Prostate gland (tissue), 2 donors: ENCODE measurements at regions not wholly inside any gene's neighbourhood (a gene's known extent, or its start where the extent isn't known, plus 50 kb on each side); places are given as distances from the start of the nearest gene placed in this dataset.

Source experiments
- DNase-seq: peaks from one replicate; pipeline ENCODE4 v3.0.0-alpha.2; 2019; ENCODE audit warnings: low spot score
- H3K27ac ChIP-seq, 2 donors: fragments of 200-600 bp; sonication (generic); 2 replicates each; pipeline ENCODE4 v1.5.1; 2017 to 2019
- H3K27me3 ChIP-seq: fragments of 200-600 bp; sonication (generic); replicated peaks from 2 replicates; pipeline ENCODE4 v1.5.1; 2019; ENCODE audit not compliant: insufficient read depth
- H3K36me3 ChIP-seq, 2 donors: fragments of 200-600 bp; sonication (generic); 1 replicate in 1 of 2; 2 replicates in 1 of 2; pipeline versions ENCODE4 v1.5.1 to v1.8.1; 2017 to 2019
- H3K4me1 ChIP-seq: fragments of 200-600 bp; sonication (generic); replicated peaks from 2 replicates; pipeline ENCODE4 v1.5.1; 2019
- H3K4me3 ChIP-seq, 2 donors: fragments of 200-600 bp; sonication (generic); 2 replicates each; pipeline ENCODE4 v1.5.1; 2017 to 2019
- H3K9me3 ChIP-seq: fragments of 200-600 bp; sonication (generic); 2 replicates; pipeline ENCODE4 v1.5.1; 2017
- POLR2A ChIP-seq: fragments of 450-650 bp; IDR thresholded peaks from one replicate; pipeline ENCODE4 v1.6.1; 2016; ENCODE audit warnings: antibody characterized with exemption, mild to moderate bottlenecking
- POLR2AphosphoS5 ChIP-seq: sonication (generic); formaldehyde crosslinking; IDR thresholded peaks from one replicate; pipeline ENCODE4 v1.6.1; 2017; ENCODE audit warnings: antibody characterized with exemption
- WGBS: methylation state at CpG from one replicate; pipeline ENCODE4 v1.1.5; 2018; 5-methylcytosine and 5-hydroxymethylcytosine counted together
- intact Hi-C: fragments of 100-400 bp; cut with DNase I; formaldehyde crosslinking; loops from one replicate; pipeline ENCODE4 v1.14.2; 2022
- TF ChIP-seq, protein P1 (sequence below), 4 experiments: fragments of 200-600 bp in 2 of 4; fragments of 450-650 bp in 2 of 4; sonication (generic) in 2 of 4; IDR thresholded peaks; 1 replicate in 3 of 4; 2 replicates in 1 of 4; pipeline ENCODE4 v1.5.1; 2016 to 2019; ENCODE audit warnings: antibody characterized with exemption in 4 of 4, mild to moderate bottlenecking in 2 of 4, moderate library complexity in 2 of 4

DNA sequence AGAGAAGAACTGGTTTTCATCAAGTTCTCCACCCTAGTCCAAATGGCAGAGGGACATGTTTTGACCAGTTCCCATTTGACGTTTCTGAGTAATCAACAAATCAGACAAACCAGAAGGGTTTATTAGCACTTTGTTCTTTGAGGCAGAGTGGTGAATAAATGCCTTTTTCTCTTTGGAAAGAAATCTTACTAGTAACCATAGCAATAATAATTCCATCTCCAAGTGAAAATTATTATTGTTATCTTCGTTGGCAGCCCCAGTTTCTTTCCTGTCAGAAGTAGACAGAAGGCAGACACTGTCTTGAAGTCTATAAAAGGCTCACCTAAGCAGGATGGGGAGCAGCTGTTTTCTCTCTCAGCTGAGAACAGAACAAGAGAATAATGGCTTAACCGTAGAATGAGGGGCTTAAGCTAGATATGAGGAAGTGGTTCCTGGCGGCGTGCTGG lies 391.6 kb downstream of the PBX1 start:
- Histone ChIP-seq H3K4me1 (no peaks in the 10 kb centered on the region), H3K27me3 (no peaks in the 10 kb centered on the region), H3K9me3 (no peaks in the 10 kb centered on the region), H3K27ac (no peak overlapping the region), H3K36me3 (no peaks in the 10 kb centered on the region), H3K4me3 (no peak overlapping the region)
- WGBS = 16% methylated on average over 5 of the region's 5 CpGs
- intact Hi-C loops = loop anchor here (5.0 to 10.0 kb wide), 2 partner anchors 96 to 112 kb away; no protein-coding TSS in a partner anchor
- DNase-seq = no peak
- TF ChIP-seq POLR2AphosphoS5 (no peak), POLR2A (no peak)
- TF ChIP-seq, protein P1, sequence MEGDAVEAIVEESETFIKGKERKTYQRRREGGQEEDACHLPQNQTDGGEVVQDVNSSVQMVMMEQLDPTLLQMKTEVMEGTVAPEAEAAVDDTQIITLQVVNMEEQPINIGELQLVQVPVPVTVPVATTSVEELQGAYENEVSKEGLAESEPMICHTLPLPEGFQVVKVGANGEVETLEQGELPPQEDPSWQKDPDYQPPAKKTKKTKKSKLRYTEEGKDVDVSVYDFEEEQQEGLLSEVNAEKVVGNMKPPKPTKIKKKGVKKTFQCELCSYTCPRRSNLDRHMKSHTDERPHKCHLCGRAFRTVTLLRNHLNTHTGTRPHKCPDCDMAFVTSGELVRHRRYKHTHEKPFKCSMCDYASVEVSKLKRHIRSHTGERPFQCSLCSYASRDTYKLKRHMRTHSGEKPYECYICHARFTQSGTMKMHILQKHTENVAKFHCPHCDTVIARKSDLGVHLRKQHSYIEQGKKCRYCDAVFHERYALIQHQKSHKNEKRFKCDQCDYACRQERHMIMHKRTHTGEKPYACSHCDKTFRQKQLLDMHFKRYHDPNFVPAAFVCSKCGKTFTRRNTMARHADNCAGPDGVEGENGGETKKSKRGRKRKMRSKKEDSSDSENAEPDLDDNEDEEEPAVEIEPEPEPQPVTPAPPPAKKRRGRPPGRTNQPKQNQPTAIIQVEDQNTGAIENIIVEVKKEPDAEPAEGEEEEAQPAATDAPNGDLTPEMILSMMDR (IDR thresholded peaks at IDR 0.05) = no peak

DNA sequence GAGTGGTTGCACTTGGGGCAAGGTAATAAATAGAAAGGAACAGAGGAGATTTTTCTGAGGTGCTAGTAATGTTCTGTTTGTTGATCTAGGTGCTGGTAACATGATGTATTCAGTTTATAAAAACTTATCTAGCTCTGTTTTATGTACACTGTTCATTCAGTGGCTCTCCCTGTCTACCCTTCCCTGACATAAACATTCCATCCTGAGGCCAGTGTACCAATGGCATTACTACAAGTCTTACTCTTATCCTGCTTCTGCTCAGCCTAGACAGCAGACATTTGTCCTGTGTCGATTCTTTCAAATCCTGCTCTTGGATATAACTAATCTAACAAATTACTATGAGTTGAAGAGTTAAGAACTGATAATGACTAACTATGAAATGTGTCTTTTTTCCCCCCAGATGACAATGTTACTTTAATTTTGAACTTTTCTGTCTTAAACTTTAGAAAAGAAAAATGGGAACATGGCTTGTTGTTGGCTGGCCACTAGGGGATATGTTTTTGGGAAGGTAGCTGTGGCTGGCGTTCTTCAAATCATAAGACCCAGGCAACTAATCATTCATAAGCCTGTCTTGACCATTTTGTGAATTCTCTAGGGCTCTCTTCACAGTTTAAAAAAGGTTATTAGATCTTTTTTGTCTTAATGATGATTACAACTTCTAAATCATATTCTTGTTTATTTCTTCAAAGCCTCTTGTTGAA lies 390.9 kb downstream of the PBX1 start:
- Histone ChIP-seq H3K27ac (no peak overlapping the region), H3K4me3 (no peak overlapping the region), H3K27me3 (no peaks in the 10 kb centered on the region), H3K4me1 (no peaks in the 10 kb centered on the region), H3K9me3 (no peaks in the 10 kb centered on the region), H3K36me3 (no peaks in the 10 kb centered on the region)
- no peak for DNase-seq
- 55% methylated on average over 2 of the region's 2 CpGs for WGBS
- TF ChIP-seq POLR2A = no peak
- TF ChIP-seq, protein P1 (IDR thresholded peaks at IDR 0.05) = peak in 1 of 4 experiments; percentile 14
- intact Hi-C loops = loop anchor here (5.0 to 10.0 kb wide), 2 partner anchors 95 to 112 kb away; no protein-coding TSS in a partner anchor

DNA sequence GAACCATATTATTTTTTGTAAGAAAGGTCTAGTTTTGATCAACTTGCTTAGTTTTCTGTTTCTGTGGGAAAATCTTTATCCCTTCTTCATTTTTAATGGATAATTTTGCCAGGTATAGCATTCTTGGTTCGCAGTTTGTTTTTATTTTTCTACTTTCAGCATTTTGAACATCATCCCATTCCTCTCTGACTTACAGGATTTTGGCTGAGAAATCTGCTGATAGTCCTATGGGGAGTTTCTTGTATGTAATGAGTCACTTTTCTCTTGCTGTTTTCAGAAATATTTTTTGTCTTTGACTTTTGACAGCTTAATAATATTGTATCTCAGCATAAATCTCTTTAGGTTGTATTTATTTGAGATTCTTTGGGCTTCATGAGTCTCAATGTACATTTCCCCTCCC lies 389.1 kb downstream of the PBX1 start:
- Histone ChIP-seq H3K4me3 (no peak overlapping the region), H3K27ac (no peak overlapping the region), H3K9me3 (no peaks in the 10 kb centered on the region), H3K36me3 (no peaks in the 10 kb centered on the region), H3K27me3 (no peaks in the 10 kb centered on the region), H3K4me1 (no peaks in the 10 kb centered on the region)
- no peak for TF ChIP-seq POLR2AphosphoS5
- TF ChIP-seq, protein P1 (IDR thresholded peaks at IDR 0.05) = no peak
- no peak for TF ChIP-seq POLR2A
- WGBS = 30% methylated on average over 1 of the region's 1 CpG
- intact Hi-C loops = no loop called here
- DNase-seq = no peak

DNA sequence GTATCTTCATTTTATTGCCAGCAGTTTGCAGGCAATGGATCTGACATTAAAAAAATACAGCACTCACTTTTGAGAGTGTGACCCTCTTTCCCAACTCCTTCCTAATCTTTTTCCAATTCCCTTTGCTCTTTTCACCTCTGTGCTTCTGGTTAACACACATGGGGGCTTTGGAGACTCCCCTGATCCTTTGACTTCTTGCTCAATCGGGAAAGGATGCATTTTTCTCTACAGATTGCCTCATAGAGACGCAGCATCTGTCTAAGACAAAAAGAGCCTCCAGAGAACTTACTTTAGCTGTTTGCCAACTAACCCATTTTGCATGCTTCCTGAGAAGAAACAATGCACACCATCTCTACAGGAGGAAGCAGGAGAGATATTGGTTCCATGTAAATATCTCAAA lies 378.3 kb downstream of the PBX1 start:
- TF ChIP-seq POLR2A = no peak
- no peak for TF ChIP-seq POLR2AphosphoS5
- TF ChIP-seq, protein P1 (IDR thresholded peaks at IDR 0.05) = no peak

DNA sequence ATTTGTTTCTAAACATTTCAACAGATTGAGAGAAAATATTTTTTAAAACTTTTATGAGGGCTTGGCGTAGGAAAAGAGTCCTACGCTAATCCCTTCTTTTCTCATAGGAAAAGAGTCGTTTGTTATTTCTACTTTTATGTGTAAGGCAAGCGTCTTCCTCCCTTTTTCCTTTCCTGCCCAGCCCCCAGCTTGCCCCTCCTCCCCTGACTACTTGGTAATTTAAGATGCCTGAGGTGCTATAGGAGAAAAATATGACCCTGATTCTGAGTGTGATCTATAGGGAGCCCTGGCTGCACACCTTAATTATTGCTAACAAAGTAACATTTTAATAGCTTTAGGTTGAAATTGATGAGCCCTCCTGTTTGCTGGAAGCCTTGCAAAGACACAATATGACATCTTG lies 373.6 kb downstream of the PBX1 start:
- Histone ChIP-seq H3K9me3 (no peaks in the 10 kb centered on the region), H3K4me1 (no peaks in the 10 kb centered on the region), H3K27ac (no peak overlapping the region), H3K4me3 (no peak overlapping the region), H3K36me3 (no peaks in the 10 kb centered on the region), H3K27me3 (no peaks in the 10 kb centered on the region)
- TF ChIP-seq POLR2AphosphoS5 (no peak), POLR2A (no peak)
- TF ChIP-seq, protein P1 (IDR thresholded peaks at IDR 0.05) = no peak
- no peak for DNase-seq
- intact Hi-C loops = no loop called here
- WGBS = 78% methylated on average over 4 of the region's 4 CpGs

More for the DNA sequence above, 378.3 kb downstream of the PBX1 start:
- no peak for DNase-seq
- Histone ChIP-seq H3K36me3 (no peaks in the 10 kb centered on the region), H3K27me3 (no peaks in the 10 kb centered on the region), H3K27ac (no peak overlapping the region), H3K9me3 (no peaks in the 10 kb centered on the region), H3K4me3 (no peak overlapping the region), H3K4me1 (no peaks in the 10 kb centered on the region)
- intact Hi-C loops = no loop called here
- WGBS = 32% methylated on average over 2 of the region's 2 CpGs
